ENCODE measurements at regions not wholly inside any gene's neighbourhood (a gene's known extent, or its start where the extent isn't known, plus 50 kb on each side); places are given as distances from the start of the nearest gene placed in this dataset.

DNA sequence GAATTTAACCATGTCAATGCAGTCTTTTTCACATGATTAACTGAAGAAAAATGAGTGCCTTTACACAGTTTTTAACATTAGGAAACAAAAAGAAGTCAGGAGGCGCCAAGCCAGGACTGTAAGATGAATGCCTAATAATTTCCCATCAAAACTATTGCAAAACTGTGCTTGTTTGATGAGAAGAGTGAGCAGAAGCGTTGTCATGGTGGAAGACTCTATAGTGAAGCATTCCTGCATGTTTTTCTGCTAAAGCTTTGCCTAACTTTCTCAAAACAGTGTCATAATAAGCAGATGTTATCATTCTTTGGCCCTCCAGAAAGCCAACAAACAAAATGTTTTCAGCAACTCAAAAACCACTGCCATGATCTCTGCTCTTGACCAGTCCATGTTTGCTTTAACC lies 156.8 kb upstream of the CDIN1 start:
- Histone ChIP-seq H3K9me3 (ENCODE audit: control insufficient read depth, insufficient read depth, low read length) (no peaks in the 10 kb centered on the region), H3K4me3 (ENCODE audit: low read depth, low read length) (no peak overlapping the region), H3K27me3 (ENCODE audit: control insufficient read depth, insufficient read depth, low read length) (no peaks in the 10 kb centered on the region), H3K4me1 (ENCODE audit: control insufficient read depth, insufficient read depth, low read length) (peaks cover 4% of the 10 kb centered on the region), H3K9ac (ENCODE audit: low read depth, low read length) (no peak overlapping the region), H3K36me3 (ENCODE audit: control insufficient read depth, insufficient read depth, low read length) (no peaks in the 10 kb centered on the region)

DNA sequence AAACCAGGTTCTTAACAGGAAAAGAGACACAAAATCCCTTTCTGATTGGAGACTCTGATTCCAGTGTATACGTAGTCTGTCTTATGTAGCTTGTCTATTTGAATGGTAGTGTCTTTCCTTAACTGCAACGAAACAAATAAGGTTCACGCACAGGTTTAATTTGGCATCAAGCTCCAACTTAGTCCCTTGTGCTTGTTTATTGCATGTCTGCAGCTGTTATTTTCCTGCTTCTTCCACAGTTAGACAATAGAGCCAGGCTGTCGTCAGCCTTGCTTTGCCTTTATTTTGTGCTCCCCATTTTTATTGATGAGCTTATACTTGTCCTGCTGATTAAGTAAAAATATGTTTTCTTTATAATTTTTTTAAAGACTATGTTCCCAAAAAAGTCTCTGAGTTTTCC lies 152.7 kb upstream of the CDIN1 start:
- no peaks in the 10 kb centered on the region for H3K36me3 ChIP-seq (ENCODE audit: control insufficient read depth, insufficient read depth, low read length)
- no peak overlapping the region for H3K4me3 ChIP-seq (ENCODE audit: low read depth, low read length)
- H3K4me1 ChIP-seq (ENCODE audit: control insufficient read depth, insufficient read depth, low read length): peaks cover 4% of the 10 kb centered on the region
- no peaks in the 10 kb centered on the region for H3K9me3 ChIP-seq (ENCODE audit: control insufficient read depth, insufficient read depth, low read length)
- no peaks in the 10 kb centered on the region for H3K27me3 ChIP-seq (ENCODE audit: control insufficient read depth, insufficient read depth, low read length)
- H3K9ac ChIP-seq (ENCODE audit: low read depth, low read length): no peak overlapping the region

DNA sequence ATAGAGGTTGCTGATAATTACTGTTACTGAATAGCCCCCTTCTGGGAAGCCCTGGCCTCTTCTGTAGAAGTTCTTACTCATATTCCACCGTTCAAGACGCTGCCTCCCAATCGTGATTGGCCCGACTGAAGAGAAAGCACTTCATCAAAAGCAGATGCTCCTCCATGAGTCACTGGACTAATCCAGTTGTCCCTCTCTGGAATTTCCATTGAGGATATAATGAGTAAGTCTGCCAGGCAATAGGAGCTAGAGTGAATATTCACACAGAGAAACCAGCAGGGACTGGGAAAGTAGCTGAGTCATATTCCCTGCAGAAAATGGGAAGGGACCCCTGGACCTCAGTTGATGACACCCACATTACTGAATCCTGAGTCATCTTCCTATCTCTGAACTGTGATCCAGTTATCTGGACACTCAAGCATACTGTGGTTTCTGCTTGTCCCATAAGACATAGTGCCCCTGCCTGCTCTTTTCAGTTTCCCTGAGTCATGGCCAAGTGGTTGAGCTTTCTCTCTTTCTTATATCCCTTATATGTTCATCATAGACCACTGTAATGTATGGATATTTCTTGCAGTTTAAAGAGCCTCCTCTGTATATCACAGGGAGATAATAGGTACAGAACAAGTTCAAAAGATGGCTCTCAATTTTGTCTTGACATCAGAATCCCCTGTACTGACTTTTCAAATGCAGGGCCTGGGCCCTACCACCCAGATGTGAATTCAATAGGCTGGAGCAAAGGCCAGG lies 151.2 kb upstream of the CDIN1 start:
- no peaks in the 10 kb centered on the region for H3K36me3 ChIP-seq (ENCODE audit: control insufficient read depth, insufficient read depth, low read length)
- H3K9ac ChIP-seq (ENCODE audit: low read depth, low read length): no peak overlapping the region
- H3K27me3 ChIP-seq (ENCODE audit: control insufficient read depth, insufficient read depth, low read length): no peaks in the 10 kb centered on the region
- peaks cover 4% of the 10 kb centered on the region for H3K4me1 ChIP-seq (ENCODE audit: control insufficient read depth, insufficient read depth, low read length)
- H3K4me3 ChIP-seq (ENCODE audit: low read depth, low read length): no peak overlapping the region
- no peaks in the 10 kb centered on the region for H3K9me3 ChIP-seq (ENCODE audit: control insufficient read depth, insufficient read depth, low read length)

DNA sequence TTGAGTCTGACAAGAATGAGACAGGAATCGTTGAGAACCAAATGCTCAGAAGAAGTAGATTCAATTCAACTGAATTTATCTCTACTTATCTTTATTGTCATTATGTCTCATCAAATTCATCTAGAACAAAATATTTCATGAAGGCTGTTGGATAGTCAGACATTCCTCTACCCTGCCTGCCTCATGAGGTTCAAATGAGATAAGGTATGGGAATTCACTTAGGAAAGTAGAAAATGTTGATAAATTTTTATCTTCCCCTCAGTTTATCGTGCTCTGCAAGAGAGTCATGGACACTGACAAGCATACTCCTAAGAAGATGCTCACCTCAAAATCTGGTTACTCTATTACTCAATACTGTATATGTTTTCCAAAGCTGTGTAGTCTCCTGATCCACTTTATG lies 149.7 kb upstream of the CDIN1 start:
- Histone ChIP-seq H3K27me3 (ENCODE audit: control insufficient read depth, insufficient read depth, low read length) (no peaks in the 10 kb centered on the region), H3K9me3 (ENCODE audit: control insufficient read depth, insufficient read depth, low read length) (no peaks in the 10 kb centered on the region), H3K4me1 (ENCODE audit: control insufficient read depth, insufficient read depth, low read length) (peaks cover 4% of the 10 kb centered on the region), H3K4me3 (ENCODE audit: low read depth, low read length) (no peak overlapping the region), H3K36me3 (ENCODE audit: control insufficient read depth, insufficient read depth, low read length) (no peaks in the 10 kb centered on the region), H3K9ac (ENCODE audit: low read depth, low read length) (no peak overlapping the region)

DNA sequence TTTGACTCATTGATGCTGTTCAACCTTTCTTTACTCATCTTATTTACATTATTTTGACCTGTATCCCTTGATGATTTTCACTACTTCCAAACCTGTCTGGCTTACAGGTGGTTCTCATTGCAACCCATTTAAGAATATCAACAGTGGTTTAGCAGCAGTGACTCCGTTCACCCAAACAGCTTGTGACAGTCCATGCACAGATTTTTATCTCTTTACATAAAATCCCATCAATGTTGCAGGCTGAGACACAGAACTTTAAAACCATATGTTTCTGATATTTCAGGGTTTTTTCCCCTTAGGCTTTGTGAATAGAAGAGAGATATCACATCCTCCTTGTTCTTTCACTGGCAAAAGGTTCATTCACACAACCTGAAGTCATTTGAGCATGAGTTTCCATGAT lies 149.1 kb upstream of the CDIN1 start:
- no peaks in the 10 kb centered on the region for H3K27me3 ChIP-seq (ENCODE audit: control insufficient read depth, insufficient read depth, low read length)
- H3K4me1 ChIP-seq (ENCODE audit: control insufficient read depth, insufficient read depth, low read length): peaks cover 4% of the 10 kb centered on the region
- H3K4me3 ChIP-seq (ENCODE audit: low read depth, low read length): no peak overlapping the region
- H3K9ac ChIP-seq (ENCODE audit: low read depth, low read length): no peak overlapping the region
- H3K36me3 ChIP-seq (ENCODE audit: control insufficient read depth, insufficient read depth, low read length): no peaks in the 10 kb centered on the region
- H3K9me3 ChIP-seq (ENCODE audit: control insufficient read depth, insufficient read depth, low read length): no peaks in the 10 kb centered on the region

DNA sequence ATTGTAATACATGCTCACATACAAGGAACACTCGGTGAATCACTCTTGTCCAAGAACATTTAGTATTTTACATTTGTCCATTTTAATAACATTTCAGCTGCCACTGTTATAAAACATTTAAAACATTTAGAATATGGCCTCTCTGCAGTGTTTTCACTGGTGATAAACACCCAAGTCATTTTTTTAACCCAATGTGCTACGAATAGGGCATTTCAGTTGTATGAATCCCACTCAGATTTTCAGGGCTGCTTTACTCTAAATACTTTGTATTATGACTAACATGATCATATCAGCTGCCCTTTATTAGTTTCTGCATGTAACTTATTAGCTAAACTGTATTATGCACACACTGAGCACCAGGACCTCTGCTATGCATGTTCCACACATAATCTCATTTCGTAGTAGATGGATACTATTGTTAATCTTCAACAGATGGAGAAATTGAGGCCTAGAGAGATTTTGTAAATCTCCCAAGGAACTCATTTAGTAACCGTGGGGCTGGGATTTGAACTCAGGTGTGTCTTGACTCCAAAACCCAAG lies 148.6 kb upstream of the CDIN1 start:
- H3K36me3 ChIP-seq (ENCODE audit: control insufficient read depth, insufficient read depth, low read length): no peaks in the 10 kb centered on the region
- no peak overlapping the region for H3K9ac ChIP-seq (ENCODE audit: low read depth, low read length)
- no peaks in the 10 kb centered on the region for H3K9me3 ChIP-seq (ENCODE audit: control insufficient read depth, insufficient read depth, low read length)
- H3K27me3 ChIP-seq (ENCODE audit: control insufficient read depth, insufficient read depth, low read length): no peaks in the 10 kb centered on the region
- H3K4me1 ChIP-seq (ENCODE audit: control insufficient read depth, insufficient read depth, low read length): peaks cover 4% of the 10 kb centered on the region
- H3K4me3 ChIP-seq (ENCODE audit: low read depth, low read length): no peak overlapping the region

DNA sequence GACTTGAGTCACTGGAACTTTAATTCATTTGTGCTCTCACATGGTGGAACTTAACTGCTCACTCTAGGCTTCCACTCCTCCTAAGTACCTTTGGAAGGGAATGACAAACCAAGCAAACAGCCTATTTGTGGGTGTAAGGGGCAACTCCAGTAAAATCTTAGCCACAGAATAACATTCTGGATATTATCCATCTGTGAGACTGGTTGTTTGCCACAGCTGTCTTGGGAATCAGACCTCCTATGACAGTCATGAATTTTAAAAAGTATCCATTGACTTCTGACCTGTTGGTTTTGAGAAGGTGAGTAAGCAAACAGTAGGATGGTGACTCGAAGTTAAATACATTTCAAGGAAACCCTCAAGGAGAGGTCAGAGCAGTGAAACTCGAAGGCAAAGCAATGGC lies 147.3 kb upstream of the CDIN1 start:
- Histone ChIP-seq H3K36me3 (ENCODE audit: control insufficient read depth, insufficient read depth, low read length) (no peaks in the 10 kb centered on the region), H3K4me3 (ENCODE audit: low read depth, low read length) (no peak overlapping the region)

DNA sequence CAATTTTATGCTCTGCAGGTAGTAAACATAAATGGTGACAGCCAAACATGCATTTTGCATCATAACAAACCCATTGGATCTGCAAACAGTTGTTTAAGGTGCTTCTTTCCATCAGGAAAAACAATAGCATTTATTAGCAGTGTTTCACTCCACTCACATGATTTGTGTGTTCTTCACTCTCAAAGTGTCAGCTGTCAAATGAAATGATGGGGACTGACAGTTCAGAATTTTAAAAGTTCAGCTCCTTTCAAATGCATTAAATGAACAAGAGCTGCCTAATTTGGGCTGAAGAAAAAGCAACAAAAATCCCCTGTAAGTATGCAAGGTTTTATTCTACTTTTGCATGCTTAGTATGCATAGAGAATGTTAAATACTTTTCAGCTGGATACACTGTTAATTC lies 145.2 kb upstream of the CDIN1 start:
- Histone ChIP-seq H3K9ac (ENCODE audit: low read depth, low read length) (no peak overlapping the region), H3K4me3 (ENCODE audit: low read depth, low read length) (no peak overlapping the region), H3K36me3 (ENCODE audit: control insufficient read depth, insufficient read depth, low read length) (no peaks in the 10 kb centered on the region), H3K4me1 (ENCODE audit: control insufficient read depth, insufficient read depth, low read length) (no peaks in the 10 kb centered on the region), H3K27me3 (ENCODE audit: control insufficient read depth, insufficient read depth, low read length) (no peaks in the 10 kb centered on the region), H3K9me3 (ENCODE audit: control insufficient read depth, insufficient read depth, low read length) (no peaks in the 10 kb centered on the region)

More for the DNA sequence above, 147.3 kb upstream of the CDIN1 start:
- Histone ChIP-seq H3K9ac (ENCODE audit: low read depth, low read length) (no peak overlapping the region), H3K4me1 (ENCODE audit: control insufficient read depth, insufficient read depth, low read length) (no peaks in the 10 kb centered on the region), H3K9me3 (ENCODE audit: control insufficient read depth, insufficient read depth, low read length) (no peaks in the 10 kb centered on the region), H3K27me3 (ENCODE audit: control insufficient read depth, insufficient read depth, low read length) (no peaks in the 10 kb centered on the region)

DNA sequence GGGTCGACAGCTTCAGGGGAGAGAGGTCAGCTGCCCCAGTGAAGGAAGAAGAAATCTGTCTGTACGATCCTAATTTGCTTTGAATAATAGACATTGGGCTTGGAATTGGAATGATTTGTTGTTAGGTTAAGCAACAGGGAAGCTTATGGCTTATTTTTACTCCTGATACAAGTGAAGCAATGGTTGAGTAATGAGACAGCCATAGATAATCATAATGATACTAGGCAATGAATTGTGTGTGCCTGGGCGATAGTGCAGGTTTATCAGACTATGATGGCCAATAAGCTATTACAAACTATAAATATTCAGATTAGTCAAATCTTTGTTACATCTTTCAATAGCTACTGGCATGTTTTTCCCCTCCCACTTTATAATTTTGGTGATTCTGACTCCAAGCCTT lies 140.9 kb upstream of the CDIN1 start:
- no peak overlapping the region for H3K9ac ChIP-seq (ENCODE audit: low read depth, low read length)
- H3K27me3 ChIP-seq (ENCODE audit: control insufficient read depth, insufficient read depth, low read length): no peaks in the 10 kb centered on the region
- H3K4me3 ChIP-seq (ENCODE audit: low read depth, low read length): no peak overlapping the region
- no peaks in the 10 kb centered on the region for H3K4me1 ChIP-seq (ENCODE audit: control insufficient read depth, insufficient read depth, low read length)
- H3K36me3 ChIP-seq (ENCODE audit: control insufficient read depth, insufficient read depth, low read length): no peaks in the 10 kb centered on the region
- no peaks in the 10 kb centered on the region for H3K9me3 ChIP-seq (ENCODE audit: control insufficient read depth, insufficient read depth, low read length)

DNA sequence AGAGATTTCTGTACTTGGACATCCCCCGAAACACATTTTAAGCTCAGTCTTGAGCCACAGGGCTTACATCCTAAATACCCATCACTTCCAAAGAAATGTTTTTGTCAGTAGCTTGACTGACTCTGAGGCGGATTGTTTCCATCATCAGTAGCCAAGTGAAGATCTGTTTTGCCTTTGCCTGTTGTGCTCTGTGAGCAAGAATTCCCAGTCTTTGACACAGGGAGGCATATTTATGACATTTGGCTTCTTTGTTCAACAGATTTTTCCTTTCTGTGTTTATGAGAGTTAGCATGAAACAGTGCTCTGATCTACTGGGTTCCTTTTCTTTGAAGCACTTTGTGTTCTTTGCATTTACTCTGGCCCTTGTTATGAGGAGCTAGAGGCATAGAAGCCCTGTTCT lies 132.1 kb upstream of the CDIN1 start:
- Histone ChIP-seq H3K9me3 (ENCODE audit: control insufficient read depth, insufficient read depth, low read length) (no peaks in the 10 kb centered on the region), H3K9ac (ENCODE audit: low read depth, low read length) (no peak overlapping the region), H3K4me3 (ENCODE audit: low read depth, low read length) (no peak overlapping the region), H3K27me3 (ENCODE audit: control insufficient read depth, insufficient read depth, low read length) (no peaks in the 10 kb centered on the region), H3K36me3 (ENCODE audit: control insufficient read depth, insufficient read depth, low read length) (no peaks in the 10 kb centered on the region), H3K4me1 (ENCODE audit: control insufficient read depth, insufficient read depth, low read length) (no peaks in the 10 kb centered on the region)

DNA sequence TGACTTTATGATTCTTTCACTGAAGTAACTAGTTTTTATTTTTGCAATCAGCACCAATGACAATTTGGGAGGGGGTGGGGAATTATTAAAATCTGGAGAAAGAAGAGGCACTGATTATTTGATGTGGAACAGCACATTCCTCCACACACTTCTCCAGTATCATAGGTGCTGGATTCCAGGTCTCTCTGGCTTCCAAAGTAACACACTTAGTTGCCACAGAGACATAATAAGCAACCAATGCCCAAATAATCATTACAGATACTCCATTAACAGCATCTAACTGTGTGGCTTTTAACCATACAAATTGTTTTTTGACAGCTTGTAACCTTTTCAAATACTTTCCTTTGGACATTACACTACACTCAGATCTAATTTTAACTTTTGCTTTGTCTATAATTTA lies 131.0 kb upstream of the CDIN1 start:
- H3K36me3 ChIP-seq (ENCODE audit: control insufficient read depth, insufficient read depth, low read length): no peaks in the 10 kb centered on the region
- H3K27me3 ChIP-seq (ENCODE audit: control insufficient read depth, insufficient read depth, low read length): no peaks in the 10 kb centered on the region
- no peak overlapping the region for H3K9ac ChIP-seq (ENCODE audit: low read depth, low read length)

DNA sequence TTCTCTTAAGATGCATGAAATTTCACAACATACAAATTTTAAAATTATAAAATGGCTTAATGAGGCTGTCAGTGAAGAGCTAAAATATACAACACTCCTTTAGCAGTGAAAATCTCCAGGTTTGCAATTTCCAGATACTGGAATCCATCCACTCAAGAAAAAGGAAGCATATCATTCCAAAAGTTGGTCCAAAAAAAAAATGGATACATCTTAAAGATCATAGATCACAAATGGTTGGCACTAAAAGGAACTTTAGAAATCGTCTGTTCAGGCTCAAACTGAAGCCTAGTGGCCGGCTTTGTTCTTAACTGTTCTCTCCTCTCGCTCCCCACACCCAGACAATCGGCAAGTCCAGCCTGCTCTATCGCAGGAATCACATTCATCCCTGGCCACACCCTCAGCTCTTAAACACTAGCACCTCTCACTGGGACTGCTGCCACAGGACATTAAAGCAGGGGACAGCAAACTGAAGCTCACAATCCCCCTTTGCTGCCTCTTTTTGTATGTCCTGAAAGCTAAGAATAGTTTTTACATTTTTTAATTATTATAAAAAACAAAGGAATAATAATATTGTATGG lies 130.3 kb upstream of the CDIN1 start:
- H3K4me3 ChIP-seq (ENCODE audit: low read depth, low read length): no peak overlapping the region
- no peak overlapping the region for H3K9ac ChIP-seq (ENCODE audit: low read depth, low read length)
- no peaks in the 10 kb centered on the region for H3K4me1 ChIP-seq (ENCODE audit: control insufficient read depth, insufficient read depth, low read length)
- no peaks in the 10 kb centered on the region for H3K27me3 ChIP-seq (ENCODE audit: control insufficient read depth, insufficient read depth, low read length)
- H3K9me3 ChIP-seq (ENCODE audit: control insufficient read depth, insufficient read depth, low read length): no peaks in the 10 kb centered on the region
- H3K36me3 ChIP-seq (ENCODE audit: control insufficient read depth, insufficient read depth, low read length): no peaks in the 10 kb centered on the region

More for the DNA sequence above, 131.0 kb upstream of the CDIN1 start:
- no peaks in the 10 kb centered on the region for H3K4me1 ChIP-seq (ENCODE audit: control insufficient read depth, insufficient read depth, low read length)
- no peaks in the 10 kb centered on the region for H3K9me3 ChIP-seq (ENCODE audit: control insufficient read depth, insufficient read depth, low read length)
- H3K4me3 ChIP-seq (ENCODE audit: low read depth, low read length): no peak overlapping the region
